Prostate gland (tissue), 2 donors: ENCODE measurements at regions not wholly inside any gene's neighbourhood (a gene's known extent, or its start where the extent isn't known, plus 50 kb on each side); places are given as distances from the start of the nearest gene placed in this dataset.

Experiments
- DNase-seq: peaks from one replicate; pipeline ENCODE4 v3.0.0-alpha.2; 2019; ENCODE audit warnings: low spot score
- H3K27ac ChIP-seq, 2 donors: fragments of 200-600 bp; sonication (generic); 2 replicates each; pipeline ENCODE4 v1.5.1; 2017 to 2019
- H3K27me3 ChIP-seq: fragments of 200-600 bp; sonication (generic); replicated peaks from 2 replicates; pipeline ENCODE4 v1.5.1; 2019; ENCODE audit not compliant: insufficient read depth
- H3K36me3 ChIP-seq, 2 donors: fragments of 200-600 bp; sonication (generic); 1 replicate in 1 of 2; 2 replicates in 1 of 2; pipeline versions ENCODE4 v1.5.1 to v1.8.1; 2017 to 2019
- H3K4me1 ChIP-seq: fragments of 200-600 bp; sonication (generic); replicated peaks from 2 replicates; pipeline ENCODE4 v1.5.1; 2019
- H3K4me3 ChIP-seq, 2 donors: fragments of 200-600 bp; sonication (generic); 2 replicates each; pipeline ENCODE4 v1.5.1; 2017 to 2019
- H3K9me3 ChIP-seq: fragments of 200-600 bp; sonication (generic); 2 replicates; pipeline ENCODE4 v1.5.1; 2017
- POLR2A ChIP-seq: fragments of 450-650 bp; IDR thresholded peaks from one replicate; pipeline ENCODE4 v1.6.1; 2016; ENCODE audit warnings: antibody characterized with exemption, mild to moderate bottlenecking
- POLR2AphosphoS5 ChIP-seq: sonication (generic); formaldehyde crosslinking; IDR thresholded peaks from one replicate; pipeline ENCODE4 v1.6.1; 2017; ENCODE audit warnings: antibody characterized with exemption
- WGBS: methylation state at CpG from one replicate; pipeline ENCODE4 v1.1.5; 2018; 5-methylcytosine and 5-hydroxymethylcytosine counted together
- intact Hi-C: fragments of 100-400 bp; cut with DNase I; formaldehyde crosslinking; loops from one replicate; pipeline ENCODE4 v1.14.2; 2022
- TF ChIP-seq, protein P1 (sequence below), 4 experiments: fragments of 200-600 bp in 2 of 4; fragments of 450-650 bp in 2 of 4; sonication (generic) in 2 of 4; IDR thresholded peaks; 1 replicate in 3 of 4; 2 replicates in 1 of 4; pipeline ENCODE4 v1.5.1; 2016 to 2019; ENCODE audit warnings: antibody characterized with exemption in 4 of 4, mild to moderate bottlenecking in 2 of 4, moderate library complexity in 2 of 4

DNA sequence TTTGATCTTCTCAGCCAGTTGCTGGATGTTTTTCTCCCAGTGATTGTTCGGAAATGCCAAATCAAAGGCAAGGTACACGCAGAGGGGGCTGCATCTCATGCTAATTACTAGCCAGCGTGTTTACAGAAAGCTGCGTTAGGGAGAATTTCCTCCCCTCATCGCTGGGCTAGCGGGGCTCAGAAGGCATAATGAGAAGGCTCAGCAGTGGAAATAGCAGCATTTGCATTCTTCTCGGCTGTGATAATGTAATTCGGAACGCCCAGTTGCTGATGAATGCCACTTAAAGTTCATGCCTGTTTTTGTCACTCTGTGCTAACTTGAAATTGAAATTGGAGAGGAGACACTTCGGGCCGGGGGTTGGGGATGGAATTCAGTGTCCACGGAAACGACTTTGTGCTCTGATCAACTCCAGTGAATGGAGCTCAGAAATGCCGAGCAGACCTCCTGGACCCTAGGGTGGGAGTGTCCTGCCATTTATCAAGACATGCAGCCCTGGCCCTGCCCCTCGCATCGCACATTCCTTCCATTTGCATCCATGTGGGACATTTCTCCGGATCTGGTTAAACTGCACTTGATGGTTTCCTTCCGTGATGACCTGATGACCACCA lies 313.4 kb upstream of the C1orf174 start:
- no peak overlapping the region for H3K4me3 ChIP-seq
- TF ChIP-seq, protein P1, sequence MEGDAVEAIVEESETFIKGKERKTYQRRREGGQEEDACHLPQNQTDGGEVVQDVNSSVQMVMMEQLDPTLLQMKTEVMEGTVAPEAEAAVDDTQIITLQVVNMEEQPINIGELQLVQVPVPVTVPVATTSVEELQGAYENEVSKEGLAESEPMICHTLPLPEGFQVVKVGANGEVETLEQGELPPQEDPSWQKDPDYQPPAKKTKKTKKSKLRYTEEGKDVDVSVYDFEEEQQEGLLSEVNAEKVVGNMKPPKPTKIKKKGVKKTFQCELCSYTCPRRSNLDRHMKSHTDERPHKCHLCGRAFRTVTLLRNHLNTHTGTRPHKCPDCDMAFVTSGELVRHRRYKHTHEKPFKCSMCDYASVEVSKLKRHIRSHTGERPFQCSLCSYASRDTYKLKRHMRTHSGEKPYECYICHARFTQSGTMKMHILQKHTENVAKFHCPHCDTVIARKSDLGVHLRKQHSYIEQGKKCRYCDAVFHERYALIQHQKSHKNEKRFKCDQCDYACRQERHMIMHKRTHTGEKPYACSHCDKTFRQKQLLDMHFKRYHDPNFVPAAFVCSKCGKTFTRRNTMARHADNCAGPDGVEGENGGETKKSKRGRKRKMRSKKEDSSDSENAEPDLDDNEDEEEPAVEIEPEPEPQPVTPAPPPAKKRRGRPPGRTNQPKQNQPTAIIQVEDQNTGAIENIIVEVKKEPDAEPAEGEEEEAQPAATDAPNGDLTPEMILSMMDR (IDR thresholded peaks at IDR 0.05), result no peak
- TF ChIP-seq POLR2A, result no peak
- no peak for TF ChIP-seq POLR2AphosphoS5
- no peaks in the 10 kb centered on the region for H3K4me1 ChIP-seq
- H3K9me3 ChIP-seq, result no peaks in the 10 kb centered on the region
- DNase-seq, result no peak
- H3K36me3 ChIP-seq, result no peaks in the 10 kb centered on the region
- WGBS, result 42% methylated on average over 18 of the region's 18 CpGs
- H3K27me3 ChIP-seq, result peaks cover 1% of the 10 kb centered on the region
- intact Hi-C loops, result no loop called here
- no peak overlapping the region for H3K27ac ChIP-seq

DNA sequence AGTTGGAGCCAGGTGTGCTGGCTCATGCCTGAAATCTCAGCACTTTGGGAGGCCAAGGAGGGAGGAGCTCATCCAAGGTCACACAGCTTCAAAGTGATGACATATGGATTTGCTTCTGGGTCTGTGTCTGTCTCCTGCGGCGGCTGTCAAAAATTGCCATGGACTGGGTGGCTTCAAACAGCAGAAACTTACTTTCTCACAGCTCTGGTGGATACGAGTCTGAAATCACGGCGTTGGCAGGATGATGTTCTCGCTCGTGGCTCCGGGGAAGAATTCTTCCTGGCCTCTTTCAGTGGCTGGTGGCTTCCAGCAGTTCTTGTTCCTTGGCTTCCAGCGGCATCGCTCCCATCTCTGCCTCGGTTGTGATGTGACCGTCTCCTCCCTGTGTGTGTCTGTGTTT lies 314.8 kb upstream of the C1orf174 start:
- DNase-seq, result no peak
- H3K36me3 ChIP-seq, result no peaks in the 10 kb centered on the region
- H3K27ac ChIP-seq, result no peak overlapping the region
- intact Hi-C loops, result no loop called here
- H3K4me3 ChIP-seq, result no peak overlapping the region
- peaks cover 2% of the 10 kb centered on the region for H3K27me3 ChIP-seq
- no peaks in the 10 kb centered on the region for H3K9me3 ChIP-seq
- TF ChIP-seq, protein P1 (IDR thresholded peaks at IDR 0.05), result no peak
- TF ChIP-seq POLR2A, result no peak
- TF ChIP-seq POLR2AphosphoS5, result no peak
- WGBS, result 89% methylated on average over 12 of the region's 12 CpGs
- no peaks in the 10 kb centered on the region for H3K4me1 ChIP-seq

DNA sequence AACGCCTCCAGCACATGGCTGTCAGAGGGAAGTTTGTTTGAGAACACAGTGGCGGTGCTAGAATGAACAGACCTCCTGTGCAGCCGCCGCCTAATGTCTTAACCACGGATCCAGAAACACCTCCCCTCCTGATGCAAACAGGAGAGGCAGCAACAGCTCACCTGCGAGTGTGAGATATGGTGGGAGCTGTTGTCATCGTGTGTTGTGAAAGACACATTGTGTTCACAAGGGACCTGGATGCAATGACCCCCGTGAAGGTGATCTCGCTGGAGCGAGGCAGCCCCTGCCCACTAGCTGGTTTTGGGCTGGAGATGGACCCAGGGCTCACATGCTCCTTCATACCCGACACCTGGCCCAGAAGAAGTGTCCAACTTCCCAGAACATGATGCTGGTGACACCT lies 315.3 kb upstream of the C1orf174 start:
- Histone ChIP-seq H3K4me3 (no peak overlapping the region), H3K27me3 (peaks cover 2% of the 10 kb centered on the region), H3K9me3 (no peaks in the 10 kb centered on the region), H3K4me1 (no peaks in the 10 kb centered on the region), H3K27ac (no peak overlapping the region), H3K36me3 (no peaks in the 10 kb centered on the region)
- DNase-seq, result no peak
- TF ChIP-seq POLR2AphosphoS5 (no peak), POLR2A (no peak)
- TF ChIP-seq, protein P1 (IDR thresholded peaks at IDR 0.05), result no peak
- 84% methylated on average over 11 of the region's 11 CpGs for WGBS
- intact Hi-C loops, result no loop called here

DNA sequence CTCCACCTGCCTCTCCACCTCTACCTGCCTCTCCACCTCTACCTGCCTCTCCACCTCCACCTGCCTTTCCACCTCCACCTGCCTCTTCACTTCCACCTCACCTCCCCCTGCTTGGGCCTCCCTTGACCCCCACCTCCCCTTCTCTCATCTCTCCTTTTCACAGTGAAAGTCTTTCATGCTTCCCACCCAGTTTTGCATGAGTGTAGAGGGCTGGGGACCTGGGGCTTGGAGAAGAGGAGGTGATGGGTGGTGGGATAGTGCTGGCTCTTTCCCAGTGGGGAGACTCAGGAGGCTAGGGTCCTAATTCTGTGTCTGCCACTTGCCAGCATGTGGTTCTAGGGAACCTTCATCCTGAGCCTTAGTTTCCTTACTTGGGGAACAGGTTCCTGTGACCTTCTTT lies 316.2 kb upstream of the C1orf174 start:
- H3K4me1 ChIP-seq, result no peaks in the 10 kb centered on the region
- TF ChIP-seq, protein P1 (IDR thresholded peaks at IDR 0.05), result no peak
- TF ChIP-seq POLR2A, result no peak
- no peak for TF ChIP-seq POLR2AphosphoS5
- H3K9me3 ChIP-seq, result no peaks in the 10 kb centered on the region
- no peak overlapping the region for H3K4me3 ChIP-seq
- H3K27me3 ChIP-seq, result peaks cover 2% of the 10 kb centered on the region
- H3K36me3 ChIP-seq, result no peaks in the 10 kb centered on the region
- intact Hi-C loops, result no loop called here
- H3K27ac ChIP-seq, result no peak overlapping the region
- no peak for DNase-seq

DNA sequence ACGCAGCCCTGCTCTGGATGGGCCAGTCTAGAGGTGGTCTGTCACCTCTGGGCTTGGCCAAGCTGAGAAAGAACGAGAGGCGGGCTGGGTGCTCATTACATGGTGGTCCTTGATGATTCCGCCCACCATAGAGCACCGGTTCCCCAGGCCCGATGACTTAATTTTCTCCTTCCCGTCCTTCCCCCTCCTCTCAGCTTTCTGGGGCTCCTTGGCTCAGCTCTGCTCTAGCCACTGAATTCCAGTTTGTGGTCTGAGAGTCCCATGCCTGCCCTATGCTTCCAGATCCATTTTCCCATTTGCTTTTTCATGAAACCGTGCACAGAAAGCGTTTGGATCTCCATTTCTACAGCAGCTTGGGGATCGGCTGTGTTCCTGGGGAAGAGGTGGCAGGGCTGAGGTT lies 318.5 kb upstream of the C1orf174 start:
- 93% methylated on average over 10 of the region's 10 CpGs for WGBS
- Histone ChIP-seq H3K4me3 (no peak overlapping the region), H3K27ac (no peak overlapping the region), H3K36me3 (no peaks in the 10 kb centered on the region), H3K27me3 (peaks cover 2% of the 10 kb centered on the region), H3K9me3 (no peaks in the 10 kb centered on the region), H3K4me1 (no peaks in the 10 kb centered on the region)
- intact Hi-C loops, result no loop called here
- TF ChIP-seq POLR2A (no peak), POLR2AphosphoS5 (no peak)
- TF ChIP-seq, protein P1 (IDR thresholded peaks at IDR 0.05), result no peak
- DNase-seq, result no peak
